ENCODE measurements at regions not wholly inside any gene's neighbourhood (a gene's known extent, or its start where the extent isn't known, plus 50 kb on each side); places are given as distances from the start of the nearest gene placed in this dataset.

GRCh38 chr7:124084024-124084423, 51.2 kb upstream of the TMEM229A start:
- TF ChIP-seq, protein P1, sequence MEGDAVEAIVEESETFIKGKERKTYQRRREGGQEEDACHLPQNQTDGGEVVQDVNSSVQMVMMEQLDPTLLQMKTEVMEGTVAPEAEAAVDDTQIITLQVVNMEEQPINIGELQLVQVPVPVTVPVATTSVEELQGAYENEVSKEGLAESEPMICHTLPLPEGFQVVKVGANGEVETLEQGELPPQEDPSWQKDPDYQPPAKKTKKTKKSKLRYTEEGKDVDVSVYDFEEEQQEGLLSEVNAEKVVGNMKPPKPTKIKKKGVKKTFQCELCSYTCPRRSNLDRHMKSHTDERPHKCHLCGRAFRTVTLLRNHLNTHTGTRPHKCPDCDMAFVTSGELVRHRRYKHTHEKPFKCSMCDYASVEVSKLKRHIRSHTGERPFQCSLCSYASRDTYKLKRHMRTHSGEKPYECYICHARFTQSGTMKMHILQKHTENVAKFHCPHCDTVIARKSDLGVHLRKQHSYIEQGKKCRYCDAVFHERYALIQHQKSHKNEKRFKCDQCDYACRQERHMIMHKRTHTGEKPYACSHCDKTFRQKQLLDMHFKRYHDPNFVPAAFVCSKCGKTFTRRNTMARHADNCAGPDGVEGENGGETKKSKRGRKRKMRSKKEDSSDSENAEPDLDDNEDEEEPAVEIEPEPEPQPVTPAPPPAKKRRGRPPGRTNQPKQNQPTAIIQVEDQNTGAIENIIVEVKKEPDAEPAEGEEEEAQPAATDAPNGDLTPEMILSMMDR (IDR thresholded peaks at IDR 0.05) = no peak
- TF ChIP-seq POLR2A (IDR thresholded peaks at IDR 0.05) (no peak), EP300 (IDR thresholded peaks at IDR 0.05) (no peak)

Measured in ovary (tissue), 3 donors.